ENCODE measurements at regions not wholly inside any gene's neighbourhood (a gene's known extent, or its start where the extent isn't known, plus 50 kb on each side); places are given as distances from the start of the nearest gene placed in this dataset.

- ChIA-PET POLR2A (interaction anchor here (0.6 kb wide), 1 partner anchor 20 kb away, joined by 4 read pairs; no protein-coding TSS in a partner anchor), CTCF (no interaction called here)
- DNase-seq (ENCODE audit: extremely low spot score): no peak
- no peak for TF ChIP-seq CTCF (IDR thresholded peaks at IDR 0.05; ENCODE audit: control extremely low read depth, extremely low read depth, low read depth, missing control alignments)
These were observed 95.3 kb upstream of the FAM136A start for GRCh38 chr2:70397186-70397585.

DNA sequence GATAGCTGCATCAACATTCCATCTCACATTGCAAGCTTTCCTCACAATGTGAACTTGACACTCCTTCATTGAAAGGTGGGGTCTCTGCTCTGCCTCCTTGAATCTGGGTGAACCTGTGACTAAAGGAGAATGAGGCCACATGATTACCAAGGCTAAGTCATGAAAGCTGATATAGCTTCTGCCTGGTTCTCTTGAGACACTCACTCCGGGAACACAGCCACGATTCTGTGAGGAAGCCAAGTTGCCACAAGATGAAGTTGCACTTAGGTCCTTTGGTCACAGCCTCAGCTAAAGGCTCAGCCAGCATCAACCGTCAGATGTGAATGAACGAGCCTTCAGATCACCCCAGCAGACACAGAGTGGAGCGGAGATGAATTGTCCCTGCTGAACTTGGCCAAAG is 94.7 kb upstream of the FAM136A start:
- POLR2A ChIA-PET: no interaction called here
- DNase-seq (ENCODE audit: extremely low spot score): no peak
- no peak for TF ChIP-seq CTCF (IDR thresholded peaks at IDR 0.05; ENCODE audit: control extremely low read depth, extremely low read depth, low read depth, missing control alignments)
- CTCF ChIA-PET: no interaction called here

GRCh38 chr2:70393881-70394280 is 92.0 kb upstream of the FAM136A start:
- TF ChIP-seq CTCF (IDR thresholded peaks at IDR 0.05; ENCODE audit: control extremely low read depth, extremely low read depth, low read depth, missing control alignments): no peak
- POLR2A ChIA-PET: no interaction called here
- CTCF ChIA-PET: no interaction called here

DNA sequence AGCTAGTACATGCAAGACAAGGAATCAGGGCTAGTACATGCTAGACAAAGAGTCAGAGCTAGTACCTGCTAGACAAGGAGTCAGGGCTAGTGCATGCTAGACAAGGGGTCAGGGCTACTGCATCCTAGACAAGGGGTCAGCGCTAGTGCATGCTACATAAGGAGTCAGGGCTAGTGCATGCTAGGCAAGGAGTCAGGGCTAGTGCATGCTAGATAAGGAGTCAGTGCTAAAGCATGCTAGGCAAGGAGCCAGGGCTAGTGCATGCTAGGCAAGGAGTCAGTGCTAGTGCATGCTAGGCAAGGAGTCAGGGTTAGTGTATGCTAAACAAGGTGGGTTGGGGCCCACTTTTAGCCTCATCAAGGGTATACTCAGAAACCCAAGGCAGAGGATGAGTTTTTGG is 90.1 kb upstream of the FAM136A start:
- TF ChIP-seq CTCF (IDR thresholded peaks at IDR 0.05; ENCODE audit: control extremely low read depth, extremely low read depth, low read depth, missing control alignments): no peak
- ChIA-PET CTCF (no interaction called here), POLR2A (no interaction called here)
- DNase-seq (ENCODE audit: extremely low spot score): no peak

More at GRCh38 chr2:70393881-70394280, 92.0 kb upstream of the FAM136A start:
- DNase-seq (ENCODE audit: extremely low spot score): no peak

GRCh38 chr2:70391259-70391658 is 89.4 kb upstream of the FAM136A start:
- no peak for DNase-seq (ENCODE audit: extremely low spot score)
- CTCF ChIA-PET: no interaction called here
- POLR2A ChIA-PET: no interaction called here
- no peak for TF ChIP-seq CTCF (IDR thresholded peaks at IDR 0.05; ENCODE audit: control extremely low read depth, extremely low read depth, low read depth, missing control alignments)

DNA sequence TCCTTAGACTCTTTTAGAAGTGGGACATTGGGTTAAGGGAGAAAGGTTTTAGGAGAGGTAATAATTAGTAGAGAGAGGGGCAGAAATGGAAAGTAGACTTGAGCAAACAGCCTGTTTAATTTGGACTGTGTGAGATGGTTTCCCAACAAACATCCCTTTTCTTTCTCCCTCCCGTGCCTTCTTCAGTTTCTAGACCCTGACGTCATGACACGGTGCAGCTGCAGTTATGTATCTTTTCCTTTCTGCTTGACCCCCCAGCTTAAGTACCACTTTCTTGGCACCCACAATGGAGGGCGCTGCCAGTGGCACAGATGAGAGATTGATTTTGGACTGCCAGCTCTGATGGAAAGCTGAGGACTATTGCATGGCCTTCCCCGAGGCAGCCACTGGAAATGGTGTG is 86.9 kb upstream of the FAM136A start:
- POLR2A ChIA-PET: no interaction called here
- no peak for DNase-seq (ENCODE audit: extremely low spot score)
- CTCF ChIA-PET: interaction anchor here (2.5 kb wide), 1 partner anchor 22 kb away, joined by 5 read pairs; no protein-coding TSS in a partner anchor

More for the DNA sequence above, 86.9 kb upstream of the FAM136A start:
- TF ChIP-seq CTCF (IDR thresholded peaks at IDR 0.05; ENCODE audit: control extremely low read depth, extremely low read depth, low read depth, missing control alignments): no peak
